Activated CD4-positive, alpha-beta T cell treated with anti-CD3 and anti-CD28 coated beads, Interleukin-2, Interleukin-6, amounts not matched to agents 100 ng/mL and 50 ng/mL, durations not matched to agents 16 hours and 8 hours (primary cell): ENCODE measurements at regions not wholly inside any gene's neighbourhood (a gene's known extent, or its start where the extent isn't known, plus 50 kb on each side); places are given as distances from the start of the nearest gene placed in this dataset.
A peak's percentile ranks its signal among the peaks of the same experiment; 100 is the strongest.
"Not testable (repeated sequence)": the region's sequence is repeated elsewhere in the genome, so short reads cannot be mapped to it uniquely, and the experiment has no call there.

ENCODE experiments used
- DNase-seq: peaks from one replicate; pipeline ENCODE4 v3.0.0-alpha.2; 2020

GRCh38 chr14:57150449-57150848 is 118.3 kb downstream of the EXOC5 start:
- no peak for DNase-seq

GRCh38 chr14:57139173-57139572 is 129.5 kb downstream of the EXOC5 start:
- no peak for DNase-seq

- DNase-seq, result no peak
These were observed 131.9 kb downstream of the EXOC5 start for GRCh38 chr14:57136669-57137328.

GRCh38 chr14:57127809-57128208 is 140.9 kb downstream of the EXOC5 start:
- not testable (repeated sequence) for DNase-seq

- no peak for DNase-seq
These were observed 146.6 kb downstream of the EXOC5 start for GRCh38 chr14:57122129-57122528.

- not testable (repeated sequence) for DNase-seq
These were observed 156.5 kb downstream of the EXOC5 start for GRCh38 chr14:57112072-57112807.

- not testable (repeated sequence) for DNase-seq
These were observed 158.3 kb downstream of the EXOC5 start for GRCh38 chr14:57110411-57110810.

GRCh38 chr14:57091030-57091608 is 177.6 kb downstream of the EXOC5 start:
- no peak for DNase-seq

- DNase-seq, result no peak
These were observed 178.8 kb downstream of the EXOC5 start for GRCh38 chr14:57089901-57090300.

GRCh38 chr14:57087841-57088240 is 180.9 kb downstream of the EXOC5 start:
- DNase-seq, result no peak

- DNase-seq, result no peak
These were observed 182.2 kb downstream of the EXOC5 start for GRCh38 chr14:57086271-57087162.

- no peak for DNase-seq
These were observed 182.9 kb downstream of the EXOC5 start for GRCh38 chr14:57085801-57086200.

GRCh38 chr14:57085043-57085442 is 183.7 kb downstream of the EXOC5 start:
- DNase-seq, result no peak

- DNase-seq, result no peak
These were observed 188.0 kb downstream of the EXOC5 start for GRCh38 chr14:57080691-57081090.

GRCh38 chr14:57078054-57078453 is 190.7 kb downstream of the EXOC5 start:
- DNase-seq, result no peak

- DNase-seq, result no peak
These were observed 194.7 kb downstream of the EXOC5 start for GRCh38 chr14:57073986-57074385.

- no peak for DNase-seq
These were observed 197.1 kb downstream of the EXOC5 start for GRCh38 chr14:57071639-57072038.

- no peak for DNase-seq
These were observed 199.0 kb downstream of the EXOC5 start for GRCh38 chr14:57069702-57070101.

GRCh38 chr14:57068511-57068910 is 200.2 kb downstream of the EXOC5 start:
- no peak for DNase-seq

GRCh38 chr14:57066887-57067513 is 201.7 kb downstream of the EXOC5 start:
- peak; percentile 58 for DNase-seq

- DNase-seq, result no peak
These were observed 202.2 kb downstream of the EXOC5 start for GRCh38 chr14:57066463-57066862.

GRCh38 chr14:57061009-57061711 is 207.5 kb downstream of the EXOC5 start:
- DNase-seq, result no peak
